H1 (cell line): ENCODE measurements at regions not wholly inside any gene's neighbourhood (a gene's known extent, or its start where the extent isn't known, plus 50 kb on each side); places are given as distances from the start of the nearest gene placed in this dataset.
"Not testable (repeated sequence)": the region's sequence is repeated elsewhere in the genome, so short reads cannot be mapped to it uniquely, and the experiment has no call there.

Experiments
- CTCF ChIA-PET: fragments of 300-600 bp; sonication (Branson Sonifier 250); formaldehyde crosslinking; loops from one replicate; lab custom pipeline; 2021; ENCODE audit not compliant: partially characterized antibody; lab: Charles Lee
- POLR2A ChIA-PET: fragments of 300-600 bp; sonication (Branson Sonifier 250); formaldehyde crosslinking; loops from one replicate; lab custom pipeline; 2021; ENCODE audit warnings: inconsistent platforms; ENCODE audit not compliant: partially characterized antibody; lab: Charles Lee
- DNase-seq, 2 experiments: peaks; one replicate each; pipeline versions ENCODE4 v3.0.0 to v3.0.0-alpha.2; 2010 to 2022; ENCODE audit warnings: low spot score in 2 of 2, low read depth in 1 of 2, mixed read lengths in 1 of 2
- FAIRE-seq: peaks from 2 replicates; lab custom pipeline; 2011; peaks lifted over from hg19 to GRCh38; lab: Jason Lieb, UNC
- H2AFZ ChIP-seq: 2 replicates; pipeline ENCODE4 v1.8.1; 2012; ENCODE audit warnings: low read length, inconsistent platforms
- H2AK5ac ChIP-seq: 2 replicates; pipeline ENCODE4 v1.6.1; 2013; ENCODE audit warnings: low read depth, low read length
- H2BK120ac ChIP-seq: replicated peaks from 2 replicates; pipeline ENCODE3; 2013; ENCODE audit warnings: low read depth, low read length, inconsistent platforms
- H2BK12ac ChIP-seq: 2 replicates; pipeline ENCODE4 v1.6.1; 2013; ENCODE audit warnings: low read depth, low read length
- H2BK15ac ChIP-seq: 2 replicates; pipeline ENCODE4 v1.6.1; 2013; ENCODE audit warnings: low read length
- H2BK20ac ChIP-seq: 2 replicates; pipeline ENCODE4 v1.6.1; 2013; ENCODE audit warnings: low read length
- H2BK5ac ChIP-seq: 2 replicates; pipeline ENCODE4 v1.6.1; 2013; ENCODE audit warnings: low read depth, low read length
- H3K14ac ChIP-seq: 2 replicates; pipeline ENCODE4 v1.6.1; 2013; ENCODE audit warnings: inconsistent platforms; ENCODE audit not compliant: insufficient read length
- H3K18ac ChIP-seq: 2 replicates; pipeline ENCODE4 v1.6.1; 2013; ENCODE audit warnings: low read length; ENCODE audit errors: extremely low read depth
- H3K23ac ChIP-seq: 2 replicates; pipeline ENCODE4 v1.6.1; 2013; ENCODE audit warnings: inconsistent platforms; ENCODE audit not compliant: insufficient read length
- H3K23me2 ChIP-seq: 2 replicates; pipeline ENCODE4 v1.6.1; 2013; ENCODE audit warnings: low read depth, low read length
- H3K27ac ChIP-seq: 2 replicates; pipeline ENCODE4 v1.6.1; 2011; ENCODE audit warnings: low read depth, low read length, inconsistent platforms
- H3K27me3 ChIP-seq, 4 experiments: replicated peaks in 1 of 4; 1 replicate in 1 of 4; 2 replicates in 3 of 4; pipeline versions ENCODE4 v1.6.1 to v1.8.1; 2011 to 2013; ENCODE audit warnings: low read length in 3 of 4, mild to moderate bottlenecking in 3 of 4, inconsistent platforms in 2 of 4, mixed read lengths in 2 of 4, moderate library complexity in 1 of 4; ENCODE audit not compliant: control insufficient read depth in 3 of 4, insufficient read depth in 3 of 4; ENCODE audit errors: extremely low read depth in 1 of 4
- H3K36me3 ChIP-seq, 4 experiments: 2 replicates each; pipeline versions ENCODE4 v1.6.1 to v1.8.1; 2011 to 2013; ENCODE audit warnings: mild to moderate bottlenecking in 4 of 4, low read length in 3 of 4, moderate library complexity in 2 of 4, control low read depth in 1 of 4, inconsistent platforms in 1 of 4; ENCODE audit not compliant: insufficient read depth in 4 of 4, control insufficient read depth in 2 of 4
- H3K4ac ChIP-seq: replicated peaks from 2 replicates; pipeline ENCODE3; 2013; ENCODE audit warnings: low read length, low read depth, mixed read lengths, inconsistent platforms; ENCODE audit not compliant: insufficient read length
- H3K4me1 ChIP-seq, 4 experiments: replicated peaks in 1 of 4; 1 replicate in 1 of 4; 2 replicates in 3 of 4; pipeline versions ENCODE4 v1.6.1 to v1.8.1; 2011 to 2013; ENCODE audit warnings: low read length in 3 of 4, inconsistent platforms in 2 of 4, mixed read lengths in 1 of 4; ENCODE audit not compliant: insufficient read depth in 4 of 4, control insufficient read depth in 3 of 4
- H3K4me2 ChIP-seq, 2 experiments: 2 replicates each; pipeline versions ENCODE4 v1.6.1 to v1.8.1; 2011 to 2013; ENCODE audit warnings: low read depth in 2 of 2, low read length in 2 of 2, control low read depth in 1 of 2, inconsistent platforms in 1 of 2, mild to moderate bottlenecking in 1 of 2; ENCODE audit not compliant: insufficient read depth in 1 of 2
- H3K4me3 ChIP-seq, 4 experiments: fragments of 200-600, 300-600 bp in 1 of 4; sonication (generic), shearing (Covaris generic), sonication (Bioruptor Twin) in 1 of 4; 2 replicates each; pipeline versions ENCODE4 v1.5.1 to v1.8.1; 2011 to 2016; ENCODE audit warnings: low read length in 4 of 4, low read depth in 3 of 4, control low read depth in 2 of 4, inconsistent platforms in 2 of 4, mild to moderate bottlenecking in 2 of 4, mixed read lengths in 1 of 4, moderate library complexity in 1 of 4; ENCODE audit not compliant: insufficient read depth in 2 of 4; ENCODE audit errors: extremely low read depth in 1 of 4
- H3K56ac ChIP-seq: replicated peaks from 2 replicates; pipeline ENCODE3; 2013; ENCODE audit warnings: low read depth, mild to moderate bottlenecking, mixed read lengths, low read length, inconsistent platforms; ENCODE audit not compliant: insufficient read length
- H3K79me1 ChIP-seq: 2 replicates; pipeline ENCODE4 v1.6.1; 2013; ENCODE audit warnings: low read depth, low read length, control low read depth
- H3K79me2 ChIP-seq, 2 experiments: 2 replicates each; pipeline versions ENCODE4 v1.6.1 to v1.8.1; 2012 to 2013; ENCODE audit warnings: low read length in 2 of 2, mild to moderate bottlenecking in 2 of 2, inconsistent platforms in 1 of 2; ENCODE audit not compliant: insufficient read depth in 2 of 2, control insufficient read depth in 1 of 2
- H3K9ac ChIP-seq, 4 experiments: replicated peaks in 1 of 4; 1 replicate in 1 of 4; 2 replicates in 3 of 4; pipeline versions ENCODE4 v1.6.1 to v1.8.1; 2011 to 2013; ENCODE audit warnings: low read depth in 3 of 4, low read length in 3 of 4, control low read depth in 2 of 4, mild to moderate bottlenecking in 2 of 4, moderate library complexity in 2 of 4, inconsistent platforms in 1 of 4; ENCODE audit errors: extremely low read depth in 1 of 4
- H3K9me3 ChIP-seq, 2 experiments: 2 replicates each; pipeline versions ENCODE4 v1.6.1 to v1.8.1; 2012 to 2013; ENCODE audit warnings: mild to moderate bottlenecking in 2 of 2, moderate library complexity in 2 of 2, control low read depth in 1 of 2, inconsistent platforms in 1 of 2, low read depth in 1 of 2, low read length in 1 of 2, mixed read lengths in 1 of 2; ENCODE audit not compliant: insufficient read depth in 2 of 2
- H4K20me1 ChIP-seq, 2 experiments: replicated peaks in 1 of 2; 2 replicates each; pipeline versions ENCODE3 to v1.8.1; 2011 to 2013; ENCODE audit warnings: inconsistent platforms in 2 of 2, low read length in 2 of 2, mild to moderate bottlenecking in 1 of 2; ENCODE audit not compliant: insufficient read depth in 2 of 2, control insufficient read depth in 1 of 2
- H4K5ac ChIP-seq: 2 replicates; pipeline ENCODE4 v1.6.1; 2013; ENCODE audit warnings: low read length, low read depth, mixed read lengths, inconsistent platforms; ENCODE audit not compliant: insufficient read length
- H4K8ac ChIP-seq: 2 replicates; pipeline ENCODE4 v1.8.0; 2013; ENCODE audit warnings: mild to moderate bottlenecking, moderate library complexity, low read length, inconsistent platforms; ENCODE audit not compliant: insufficient read depth; ENCODE audit errors: extremely low read depth
- H4K91ac ChIP-seq: replicated peaks from 2 replicates; pipeline ENCODE3; 2013; ENCODE audit warnings: low read length, mixed read lengths, inconsistent platforms; ENCODE audit not compliant: insufficient read length
- WGBS, 2 experiments: shearing (Covaris generic) in 1 of 2; methylation state at CpG; one replicate each; pipeline versions ENCODE4 v1.1.6 to v1.1.7; 2013 to 2015; ENCODE audit warnings: low lambda C conversion rate in 2 of 2, mixed read lengths in 2 of 2, inconsistent platforms in 1 of 2, low coverage in 1 of 2, missing lambda C conversion rate in 1 of 2; ENCODE audit not compliant: insufficient replicate concordance in 2 of 2, insufficient coverage in 1 of 2, insufficient read length in 1 of 2; ENCODE audit errors: extremely low coverage in 1 of 2, missing lambda C conversion rate in 1 of 2; 5-methylcytosine and 5-hydroxymethylcytosine counted together

DNA sequence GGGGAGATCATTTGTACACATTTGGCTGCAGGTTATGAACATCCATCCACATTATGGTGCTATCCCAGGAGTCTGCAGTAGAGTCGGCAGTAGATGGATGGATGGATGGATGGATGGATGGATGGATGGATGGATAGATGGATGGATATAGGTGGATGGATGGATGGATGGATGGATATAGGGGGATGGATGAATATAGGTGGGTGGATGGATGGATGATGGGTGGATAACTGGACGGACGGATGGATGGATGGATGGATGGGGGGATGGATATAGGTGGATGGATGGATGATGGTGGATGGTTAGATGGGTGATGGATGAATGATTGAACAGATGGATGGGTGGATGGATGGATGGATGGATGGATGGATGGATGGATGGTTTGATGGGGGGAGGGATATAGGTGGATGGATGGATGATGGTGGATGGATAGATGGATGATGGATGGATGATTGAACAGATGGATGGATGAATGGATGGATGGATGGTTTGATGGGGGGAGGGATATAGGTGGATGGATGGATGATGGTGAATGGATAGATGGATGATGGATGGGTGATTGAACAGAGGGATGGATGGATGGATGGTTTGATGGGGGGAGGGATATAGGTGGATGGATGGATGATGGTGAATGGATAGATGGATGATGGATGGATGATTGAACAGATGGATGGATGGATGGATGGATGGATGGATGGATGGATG lies 65.3 kb upstream of the PRR5 start:
- H3K4me1 ChIP-seq, H3K23ac ChIP-seq, H3K4me2 ChIP-seq, H4K91ac ChIP-seq, H4K8ac ChIP-seq, H3K27me3 ChIP-seq, H2AFZ ChIP-seq, H3K4ac ChIP-seq, H4K20me1 ChIP-seq, H3K79me2 ChIP-seq, H3K9me3 ChIP-seq, H3K18ac ChIP-seq, FAIRE-seq, POLR2A ChIA-PET, DNase-seq, H3K27ac ChIP-seq, H4K5ac ChIP-seq, H3K14ac ChIP-seq, H2AK5ac ChIP-seq, H3K4me3 ChIP-seq, H2BK12ac ChIP-seq, H2BK5ac ChIP-seq, H2BK20ac ChIP-seq, H3K9ac ChIP-seq, H2BK120ac ChIP-seq, H2BK15ac ChIP-seq, H3K79me1 ChIP-seq, H3K36me3 ChIP-seq: not testable (repeated sequence)
- peak overlapping the region; percentile 10 for H3K56ac ChIP-seq
- WGBS, 2 experiments = 91 to 100% methylated on average over 2 to 3 of the region's 3 CpGs
- CTCF ChIA-PET = interaction anchor here (0.7 kb wide), 1 partner anchor 46 kb away, joined by 3 read pairs; no protein-coding TSS in a partner anchor
- peaks cover 18% of the 10 kb centered on the region; the same call in 1 of the 2 replicates for H3K23me2 ChIP-seq

DNA sequence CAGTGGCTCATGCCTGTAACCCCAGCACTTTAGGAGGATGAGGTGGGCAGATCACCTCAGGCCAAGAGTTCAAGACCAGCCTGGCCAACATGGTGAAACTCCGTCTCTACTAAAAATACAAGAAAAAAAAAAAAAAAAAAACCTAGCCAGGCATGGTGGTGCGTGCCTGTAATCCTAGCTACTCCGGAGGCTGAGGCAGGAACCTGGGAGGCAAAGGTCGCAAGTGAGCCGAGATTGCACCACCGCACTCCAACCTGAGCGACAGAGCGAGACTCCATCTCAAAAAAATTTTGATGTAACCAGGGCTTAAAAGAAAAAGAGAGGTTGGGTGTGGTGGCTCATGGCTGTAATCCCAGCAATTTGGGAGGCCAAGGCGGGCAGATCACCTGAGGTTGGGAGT lies 66.4 kb upstream of the PRR5 start:
- H3K18ac ChIP-seq, H4K20me1 ChIP-seq, H3K9me3 ChIP-seq, H3K9ac ChIP-seq, H2AFZ ChIP-seq, H3K14ac ChIP-seq, H3K56ac ChIP-seq, H3K36me3 ChIP-seq, H3K4ac ChIP-seq, H3K27me3 ChIP-seq, H3K79me1 ChIP-seq, H3K4me3 ChIP-seq, H2BK12ac ChIP-seq, H3K4me1 ChIP-seq, H3K23ac ChIP-seq, FAIRE-seq, H4K5ac ChIP-seq, H2AK5ac ChIP-seq, H3K27ac ChIP-seq, DNase-seq, H2BK15ac ChIP-seq, H3K79me2 ChIP-seq, H3K4me2 ChIP-seq, H2BK20ac ChIP-seq, H4K8ac ChIP-seq, H2BK120ac ChIP-seq, H2BK5ac ChIP-seq, H4K91ac ChIP-seq: not testable (repeated sequence)
- H3K23me2 ChIP-seq = peaks cover 18% of the 10 kb centered on the region; the same call in 1 of the 2 replicates
- 87% methylated on average over 6 of the region's 9 CpGs; no CpG with 5 or more reads in 1 of the 2 experiments for WGBS, 2 experiments
- ChIA-PET POLR2A (interaction anchor here (0.6 to 1.1 kb wide), 2 partner anchors 22 to 764 kb away, joined by 3 read pairs; no protein-coding TSS in a partner anchor), CTCF (interaction anchor here (0.7 to 0.8 kb wide), 2 partner anchors 11 to 643 kb away, joined by 3 read pairs; no protein-coding TSS in a partner anchor)
